GM12878 (cell line): ENCODE measurements at regions not wholly inside any gene's neighbourhood (a gene's known extent, or its start where the extent isn't known, plus 50 kb on each side); places are given as distances from the start of the nearest gene placed in this dataset.

Experiments used
- ATAC-seq: fragments of 200-7000 bp; cut with Tn5 transposase; 3 replicates; pipeline ENCODE4 v1.9.1; 2020; ENCODE audit warnings: mild to moderate bottlenecking, moderate library complexity
- BruUV-seq: library from RNA; stranded (reverse); fragments of 400-500 nt; replicated peaks from 2 replicates; lab custom pipeline; 2021; lab: Mats Ljungman, UMichigan
- CTCF ChIA-PET: fragments of 300-600 bp; sonication (Branson Sonifier 250); formaldehyde crosslinking; extraction: SDS; loops from one replicate; lab custom pipeline; 2021; ENCODE audit warnings: inconsistent platforms; lab: Yijun Ruan, JAX
- POLR2A ChIA-PET: fragments of 350-600 bp; formaldehyde crosslinking; extraction: SDS; loops from one replicate; lab custom pipeline; 2021; ENCODE audit warnings: inconsistent platforms; lab: Charles Lee
- RAD21 ChIA-PET: fragments of 300-600 bp; sonication (Branson Sonifier 250); formaldehyde crosslinking; loops from one replicate; lab custom pipeline; 2023; ENCODE audit warnings: antibody characterized with exemption; ENCODE audit not compliant: unreplicated experiment; lab: Charles Lee
- SMC1A ChIA-PET: fragments of 300-600 bp; sonication (Branson Sonifier 250); formaldehyde crosslinking; loops from one replicate; lab custom pipeline; 2023; ENCODE audit not compliant: unreplicated experiment, uncharacterized antibody; lab: Charles Lee
- DNase-seq: peaks from one replicate; pipeline ENCODE4 v3.0.0-alpha.2; 2011; ENCODE audit warnings: low read depth, low spot score
- FAIRE-seq: peaks from 3 replicates; lab custom pipeline; 2011; peaks lifted over from hg19 to GRCh38; lab: Jason Lieb, UNC
- H2AFZ ChIP-seq: 2 replicates; pipeline ENCODE4 v1.6.0; 2011; ENCODE audit warnings: low read depth, low read length, control low read depth; ENCODE audit not compliant: control insufficient read depth
- H3K27ac ChIP-seq: 2 replicates; pipeline ENCODE4 v1.5.1; 2011; ENCODE audit warnings: control low read depth; ENCODE audit not compliant: control insufficient read depth, insufficient read depth
- H3K27me3 ChIP-seq, 2 experiments: replicated peaks in 1 of 2; 2 replicates each; pipeline versions ENCODE4 v1.6.0 to v1.6.1; 2011; ENCODE audit warnings: low read length in 1 of 2; ENCODE audit not compliant: control insufficient read depth in 2 of 2, insufficient read depth in 2 of 2
- H3K36me3 ChIP-seq, 2 experiments: 2 replicates each; pipeline ENCODE4 v1.5.1; 2011; ENCODE audit warnings: low read length in 1 of 2; ENCODE audit not compliant: control insufficient read depth in 2 of 2, insufficient read depth in 2 of 2
- H3K4me1 ChIP-seq: 2 replicates; pipeline ENCODE4 v1.6.1; 2011; ENCODE audit warnings: mild to moderate bottlenecking, low read length, moderate library complexity, mixed read lengths; ENCODE audit not compliant: control insufficient read depth, insufficient read depth
- H3K4me2 ChIP-seq: 2 replicates; pipeline ENCODE4 v1.6.0; 2011; ENCODE audit warnings: control low read depth; ENCODE audit not compliant: control insufficient read depth, insufficient read depth
- H3K4me3 ChIP-seq: fragments of 200-600 bp; sonication (generic); 2 replicates; pipeline ENCODE4 v1.5.1; 2016
- H3K79me2 ChIP-seq: 2 replicates; pipeline ENCODE4 v1.6.0; 2011; ENCODE audit warnings: low read length; ENCODE audit not compliant: control insufficient read depth, insufficient read depth
- H3K9ac ChIP-seq: 2 replicates; pipeline ENCODE4 v1.8.0; 2011; ENCODE audit warnings: low read length, control low read depth, mixed read lengths; ENCODE audit not compliant: control insufficient read depth, insufficient read depth
- H3K9me3 ChIP-seq: replicated peaks from 3 replicates; pipeline ENCODE4 v1.5.1; 2011; ENCODE audit warnings: mild to moderate bottlenecking, low read length; ENCODE audit not compliant: control insufficient read depth, insufficient read depth
- H4K20me1 ChIP-seq: 2 replicates; pipeline ENCODE4 v1.6.0; 2011; ENCODE audit not compliant: control insufficient read depth, insufficient read depth
- ASH2L ChIP-seq: fragments of 300-600, 200-600 bp; sonication (generic); IDR thresholded peaks from 2 replicates; pipeline ENCODE4 v1.6.1; 2017; ENCODE audit warnings: low read depth, mild to moderate bottlenecking, borderline replicate concordance
- DPF2 ChIP-seq: fragments of 450-650 bp; IDR thresholded peaks from 2 replicates; pipeline ENCODE4 v1.6.1; 2017; ENCODE audit warnings: mild to moderate bottlenecking
- EED ChIP-seq: sonication (generic); IDR thresholded peaks from 2 replicates; pipeline ENCODE4 v1.6.1; 2016; ENCODE audit warnings: antibody characterized with exemption, low read depth
- EZH2 ChIP-seq: IDR thresholded peaks from 2 replicates; pipeline ENCODE4 v1.6.1; 2012; ENCODE audit warnings: low read depth, mild to moderate bottlenecking, control low read depth, inconsistent platforms, low read length, borderline replicate concordance; ENCODE audit not compliant: control insufficient read depth
- NKRF ChIP-seq: fragments of 450-650 bp; conservative IDR thresholded peaks from 2 replicates; pipeline ENCODE4 v1.6.1; 2017; ENCODE audit warnings: mild to moderate bottlenecking, moderate library complexity
- SMAD5 ChIP-seq: IDR thresholded peaks from 2 replicates; pipeline ENCODE4 v1.6.1; 2016; ENCODE audit warnings: antibody characterized with exemption, low read depth
- SREBF1 ChIP-seq: IDR thresholded peaks from 2 replicates; pipeline ENCODE4 v1.6.1; 2012; ENCODE audit warnings: mild to moderate bottlenecking, low read length
- WGBS: methylation state at CpG from one replicate; pipeline ENCODE4 v1.1.6; 2016; ENCODE audit warnings: low lambda C conversion rate; ENCODE audit not compliant: insufficient replicate concordance, insufficient coverage; ENCODE audit errors: missing lambda C conversion rate; 5-methylcytosine and 5-hydroxymethylcytosine counted together
- in situ Hi-C: fragments of 300-500 bp; cut with MboI; formaldehyde crosslinking; loops from 9 replicates; pipeline ENCODE4 v1.14.3; 2018; ENCODE audit warnings: mixed read lengths
- intact Hi-C: fragments of 100-400 bp; cut with micrococcal nuclease; formaldehyde crosslinking; loops from one replicate; pipeline ENCODE4 v1.14.2; 2022; ENCODE audit not compliant: unreplicated experiment

GRCh38 chr9:26523577-26523976 lies 369.0 kb downstream of the CAAP1 start:
- no peak overlapping the region for H3K4me3 ChIP-seq
- TF ChIP-seq DPF2, result no peak
- TF ChIP-seq NKRF, result no peak
- no peak for TF ChIP-seq SREBF1
- no peak for TF ChIP-seq SMAD5
- no peak for TF ChIP-seq ASH2L
- intact Hi-C loops (no loop called here), in situ Hi-C loops (no loop called here)
- H3K4me1 ChIP-seq, result no peaks in the 10 kb centered on the region
- H3K36me3 ChIP-seq, result no peaks in the 10 kb centered on the region
- 0% methylated on average over 3 of the region's 3 CpGs for WGBS
- RAD21 ChIA-PET, result no interaction called here
- H3K27ac ChIP-seq, result no peak overlapping the region
- H3K9me3 ChIP-seq, result no peaks in the 10 kb centered on the region
- no peak for DNase-seq
- no peaks in the 10 kb centered on the region for H3K79me2 ChIP-seq
- ATAC-seq, result no peak
- POLR2A ChIA-PET, result no interaction called here
- CTCF ChIA-PET, result no interaction called here
- no peaks in the 10 kb centered on the region for H3K27me3 ChIP-seq
- H2AFZ ChIP-seq, result no peak overlapping the region
- FAIRE-seq, result no peak
- no peaks in the 10 kb centered on the region for H4K20me1 ChIP-seq
- H3K9ac ChIP-seq, result no peak overlapping the region
- SMC1A ChIA-PET, result no interaction called here
- no TSS peak for BruUV-seq
- no peak overlapping the region for H3K4me2 ChIP-seq

DNA sequence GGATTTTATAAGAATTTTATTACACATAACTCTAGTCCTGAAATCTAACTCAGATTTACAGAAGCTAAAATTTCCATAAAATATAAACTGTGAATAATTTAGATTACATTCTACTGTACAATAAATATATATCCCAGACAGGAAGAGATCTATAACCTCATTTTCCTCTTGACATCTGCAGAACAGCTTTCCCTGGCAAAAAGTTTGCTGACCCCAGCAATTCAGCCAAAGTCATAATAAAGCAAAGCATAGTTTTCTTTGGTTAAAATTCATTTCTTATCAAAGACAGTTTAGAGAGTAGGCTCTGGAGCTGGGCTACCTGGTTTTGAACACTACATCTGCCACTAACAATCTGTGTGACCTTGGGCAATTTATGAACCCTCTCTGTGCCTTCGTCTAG lies 372.5 kb downstream of the CAAP1 start:
- WGBS, result 0% methylated on average over 1 of the region's 1 CpG
- Histone ChIP-seq H3K9ac (no peak overlapping the region), H3K27me3 (no peaks in the 10 kb centered on the region), H2AFZ (no peak overlapping the region), H3K9me3 (no peaks in the 10 kb centered on the region), H3K4me2 (no peak overlapping the region), H4K20me1 (no peaks in the 10 kb centered on the region), H3K36me3 (no peaks in the 10 kb centered on the region), H3K4me3 (no peak overlapping the region), H3K4me1 (no peaks in the 10 kb centered on the region), H3K79me2 (no peaks in the 10 kb centered on the region), H3K27ac (no peak overlapping the region)
- in situ Hi-C loops (no loop called here), intact Hi-C loops (no loop called here)
- CTCF ChIA-PET, result no interaction called here
- DNase-seq, result no peak
- no peak for ATAC-seq
- SMC1A ChIA-PET, result no interaction called here
- RAD21 ChIA-PET, result no interaction called here
- POLR2A ChIA-PET, result no interaction called here
- FAIRE-seq, result no peak
- no peak for TF ChIP-seq EED
- no peak for TF ChIP-seq EZH2
- no TSS peak for BruUV-seq
